A673 (cell line): ENCODE measurements at regions not wholly inside any gene's neighbourhood (a gene's known extent, or its start where the extent isn't known, plus 50 kb on each side); places are given as distances from the start of the nearest gene placed in this dataset.

Source experiments
- BruUV-seq: library from RNA; stranded (reverse); fragments of 400-500 nt; replicated peaks from 2 replicates; lab custom pipeline; 2021; lab: Mats Ljungman, UMichigan
- CTCF ChIA-PET: fragments of 300-600 bp; sonication (Branson Sonifier 250); formaldehyde crosslinking; loops from one replicate; lab custom pipeline; 2022; ENCODE audit warnings: antibody characterized with exemption; lab: Charles Lee
- POLR2A ChIA-PET: fragments of 300-600 bp; sonication (Branson Sonifier 250); formaldehyde crosslinking; loops from one replicate; lab custom pipeline; 2022; ENCODE audit warnings: antibody characterized with exemption; ENCODE audit not compliant: low non-redundant PET; lab: Charles Lee
- DNase-seq: peaks from one replicate; pipeline ENCODE4 v3.0.0-alpha.2; 2015; ENCODE audit warnings: low spot score
- H3K27ac ChIP-seq: fragments of 200-600 bp; sonication (generic); 2 replicates; pipeline ENCODE4 v1.5.1; 2016; ENCODE audit warnings: mixed run types, low read depth, mild to moderate bottlenecking, mixed read lengths, antibody characterized with exemption, low read length; ENCODE audit not compliant: poor library complexity, severe bottlenecking
- H3K27me3 ChIP-seq: fragments of 200-600 bp; sonication (generic); replicated peaks from 2 replicates; pipeline ENCODE4 v1.6.1; 2017; ENCODE audit warnings: mixed run types, low read depth, mild to moderate bottlenecking, mixed read lengths, antibody characterized with exemption, low read length; ENCODE audit not compliant: insufficient read depth, poor library complexity
- H3K36me3 ChIP-seq: fragments of 200-600 bp; sonication (generic); 2 replicates; pipeline ENCODE4 v1.6.1; 2016; ENCODE audit warnings: mixed run types, mild to moderate bottlenecking, mixed read lengths, antibody characterized with exemption, low read length; ENCODE audit not compliant: insufficient read depth, poor library complexity, severe bottlenecking
- H3K4me1 ChIP-seq: fragments of 200-600 bp; sonication (generic); 2 replicates; pipeline ENCODE4 v1.6.1; 2017; ENCODE audit warnings: mixed run types, mild to moderate bottlenecking, mixed read lengths, antibody characterized with exemption, low read length; ENCODE audit not compliant: insufficient read depth, poor library complexity, severe bottlenecking
- H3K4me3 ChIP-seq: fragments of 200-600 bp; sonication (generic); 2 replicates; pipeline ENCODE4 v1.5.1; 2016; ENCODE audit warnings: low read depth, mixed run types, mild to moderate bottlenecking, mixed read lengths, low read length; ENCODE audit not compliant: poor library complexity, severe bottlenecking
- H3K9me3 ChIP-seq: fragments of 200-600 bp; sonication (generic); 2 replicates; pipeline ENCODE4 v1.6.1; 2016; ENCODE audit warnings: mixed run types, low read depth, mild to moderate bottlenecking, mixed read lengths, antibody characterized with exemption, low read length; ENCODE audit not compliant: poor library complexity, severe bottlenecking
- CTCF ChIP-seq: fragments of 300-800, 200-600 bp; sonication (generic); conservative IDR thresholded peaks from 2 replicates; pipeline ENCODE4 v1.5.1; 2017; ENCODE audit warnings: low read depth, mild to moderate bottlenecking, antibody characterized with exemption, low read length, moderate library complexity, mixed read lengths
- EZH2 ChIP-seq: fragments of 200-600 bp; sonication (generic); IDR thresholded peaks from 2 replicates; pipeline ENCODE4 v1.6.1; 2017; ENCODE audit warnings: borderline replicate concordance, low read depth, mild to moderate bottlenecking, mixed read lengths, antibody characterized with exemption, low read length; ENCODE audit not compliant: poor library complexity, severe bottlenecking
- intact Hi-C: fragments of 100-400 bp; cut with micrococcal nuclease; formaldehyde crosslinking; loops from one replicate; pipeline ENCODE4 v1.10.0; 2022; ENCODE audit not compliant: unreplicated experiment

DNA sequence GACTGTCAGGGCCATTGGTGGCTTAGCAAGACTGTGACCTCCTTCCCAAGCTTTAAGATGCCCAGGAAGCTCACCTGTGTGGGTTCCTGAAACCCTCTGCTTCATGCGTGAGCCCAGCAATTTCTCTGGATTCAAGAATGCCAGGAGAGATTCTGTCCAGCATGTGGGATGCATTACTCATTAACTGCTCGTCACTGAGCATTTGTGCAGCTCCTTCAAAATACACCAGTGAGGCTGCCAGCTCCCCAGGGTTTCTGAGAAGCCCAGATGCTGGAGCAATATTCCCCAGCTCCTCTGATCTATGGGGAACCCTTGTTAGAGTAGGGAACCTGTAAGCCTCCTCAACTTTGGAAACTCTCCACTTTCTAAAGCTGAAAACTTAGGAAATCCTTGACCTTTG, 126.5 kb downstream of the CHST1 start:
- DNase-seq, result no peak
- H3K27ac ChIP-seq, result no peak overlapping the region
- H3K4me1 ChIP-seq, result no peaks in the 10 kb centered on the region
- H3K27me3 ChIP-seq, result peaks cover 19% of the 10 kb centered on the region
- CTCF ChIA-PET, result interaction anchor here (0.6 kb wide), 1 partner anchor 233 kb away, joined by 3 read pairs; no protein-coding TSS in a partner anchor
- no peak for TF ChIP-seq CTCF
- TF ChIP-seq EZH2, result no peak
- POLR2A ChIA-PET, result no interaction called here
- H3K36me3 ChIP-seq, result no peaks in the 10 kb centered on the region
- intact Hi-C loops, result no loop called here
- H3K4me3 ChIP-seq, result no peak overlapping the region
- H3K9me3 ChIP-seq, result no peaks in the 10 kb centered on the region
- BruUV-seq, result no TSS peak

DNA sequence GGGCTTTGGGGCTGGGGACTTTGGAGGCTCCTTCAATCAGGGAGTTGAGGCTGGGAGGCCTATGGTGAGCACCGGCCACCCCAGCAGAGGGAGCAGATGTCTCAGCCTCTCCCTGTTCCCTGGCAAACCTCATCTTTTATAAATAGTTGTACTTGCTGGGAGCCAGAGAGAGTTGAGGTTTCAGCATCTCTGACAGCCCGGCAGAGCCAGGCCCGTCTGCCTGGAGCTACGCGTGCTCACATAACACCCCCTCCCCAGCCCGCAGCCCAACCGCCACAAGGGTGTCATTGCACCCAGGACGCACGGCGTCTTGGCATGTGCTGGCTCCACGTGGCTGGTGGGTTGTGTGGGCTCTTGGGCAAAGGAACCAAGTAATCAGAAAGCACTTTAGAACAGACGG, 127.1 kb downstream of the CHST1 start:
- no TSS peak for BruUV-seq
- CTCF ChIA-PET, result interaction anchor here (0.6 kb wide), 1 partner anchor 233 kb away, joined by 3 read pairs; no protein-coding TSS in a partner anchor
- intact Hi-C loops, result no loop called here
- Histone ChIP-seq H3K27me3 (peaks cover 19% of the 10 kb centered on the region), H3K4me3 (no peak overlapping the region), H3K4me1 (no peaks in the 10 kb centered on the region), H3K9me3 (no peaks in the 10 kb centered on the region), H3K36me3 (no peaks in the 10 kb centered on the region), H3K27ac (no peak overlapping the region)
- DNase-seq, result no peak
- POLR2A ChIA-PET, result no interaction called here
- TF ChIP-seq EZH2 (no peak), CTCF (no peak)

- no TSS peak for BruUV-seq
- CTCF ChIA-PET, result no interaction called here
These were observed 127.8 kb downstream of the CHST1 start for GRCh38 chr11:45537614-45538013.

More at GRCh38 chr11:45537614-45538013, 127.8 kb downstream of the CHST1 start:
- peaks cover 19% of the 10 kb centered on the region for H3K27me3 ChIP-seq
- H3K27ac ChIP-seq, result no peak overlapping the region
- TF ChIP-seq EZH2 (no peak), CTCF (no peak)
- no peak for DNase-seq
- H3K9me3 ChIP-seq, result no peaks in the 10 kb centered on the region
- POLR2A ChIA-PET, result no interaction called here
- no peaks in the 10 kb centered on the region for H3K4me1 ChIP-seq
- no peaks in the 10 kb centered on the region for H3K36me3 ChIP-seq
- no peak overlapping the region for H3K4me3 ChIP-seq
- intact Hi-C loops, result no loop called here
